NCI-H1048 (cell line): ENCODE measurements at regions not wholly inside any gene's neighbourhood (a gene's known extent, or its start where the extent isn't known, plus 50 kb on each side); places are given as distances from the start of the nearest gene placed in this dataset.

ENCODE experiments used
- DNase-seq: peaks from one replicate; lab custom pipeline; 2025; lab: John Stamatoyannopoulos, UW

GRCh38 chr10:61089251-61089650, 145.3 kb upstream of the RHOBTB1 start:
- no peak for DNase-seq

GRCh38 chr10:61084493-61084892, 140.5 kb upstream of the RHOBTB1 start:
- no peak for DNase-seq

- DNase-seq: no peak
Observed at GRCh38 chr10:61081301-61081700, 137.3 kb upstream of the RHOBTB1 start.

- no peak for DNase-seq
Observed at GRCh38 chr10:61078542-61079275, 134.7 kb upstream of the RHOBTB1 start.

- no peak for DNase-seq
Observed at GRCh38 chr10:61076572-61077114, 132.7 kb upstream of the RHOBTB1 start.

- DNase-seq: no peak
Observed at GRCh38 chr10:61073391-61073790, 129.4 kb upstream of the RHOBTB1 start.

GRCh38 chr10:61071580-61071979, 127.6 kb upstream of the RHOBTB1 start:
- DNase-seq: no peak

GRCh38 chr10:61068471-61068870, 124.5 kb upstream of the RHOBTB1 start:
- DNase-seq: no peak

GRCh38 chr10:61067671-61068336, 123.8 kb upstream of the RHOBTB1 start:
- no peak for DNase-seq

- DNase-seq: no peak
Observed at GRCh38 chr10:61066661-61067344, 122.8 kb upstream of the RHOBTB1 start.

- DNase-seq: no peak
Observed at GRCh38 chr10:61065051-61065450, 121.1 kb upstream of the RHOBTB1 start.

- no peak for DNase-seq
Observed at GRCh38 chr10:61064356-61064755, 120.4 kb upstream of the RHOBTB1 start.

GRCh38 chr10:61063901-61064300, 119.9 kb upstream of the RHOBTB1 start:
- DNase-seq: no peak

- no peak for DNase-seq
Observed at GRCh38 chr10:61063034-61063433, 119.0 kb upstream of the RHOBTB1 start.

- DNase-seq: no peak
Observed at GRCh38 chr10:61061923-61062504, 118.0 kb upstream of the RHOBTB1 start.

- DNase-seq: no peak
Observed at GRCh38 chr10:61059636-61060035, 115.7 kb upstream of the RHOBTB1 start.

GRCh38 chr10:61052469-61053205, 108.7 kb upstream of the RHOBTB1 start:
- DNase-seq: no peak

- DNase-seq: no peak
Observed at GRCh38 chr10:61051344-61051743, 107.4 kb upstream of the RHOBTB1 start.

- DNase-seq: no peak
Observed at GRCh38 chr10:61050120-61050745, 106.2 kb upstream of the RHOBTB1 start.

- no peak for DNase-seq
Observed at GRCh38 chr10:61049386-61049785, 105.4 kb upstream of the RHOBTB1 start.
